H9 (cell line): ENCODE measurements at regions not wholly inside any gene's neighbourhood (a gene's known extent, or its start where the extent isn't known, plus 50 kb on each side); places are given as distances from the start of the nearest gene placed in this dataset.

ENCODE experiments used
- DNase-seq: peaks from one replicate; pipeline ENCODE4 v3.0.0-alpha.2; 2017
- H2AFZ ChIP-seq: one replicate; pipeline ENCODE4 v1.6.1; 2013; ENCODE audit warnings: mild to moderate bottlenecking, low read length, control low read depth, moderate library complexity
- H2AK5ac ChIP-seq: 2 replicates; pipeline ENCODE4 v1.6.1; 2013; ENCODE audit warnings: low read length, control low read depth, mixed read lengths; ENCODE audit not compliant: insufficient read length
- H2BK120ac ChIP-seq: one replicate; pipeline ENCODE4 v1.6.1; 2013; ENCODE audit warnings: low read depth, mild to moderate bottlenecking, low read length, control low read depth, inconsistent platforms; ENCODE audit not compliant: poor library complexity, severe bottlenecking
- H2BK12ac ChIP-seq: 2 replicates; pipeline ENCODE4 v1.6.1; 2013; ENCODE audit warnings: low read length, control low read depth, mixed read lengths, low read depth; ENCODE audit not compliant: insufficient read length
- H2BK15ac ChIP-seq: 2 replicates; pipeline ENCODE4 v1.6.1; 2013; ENCODE audit warnings: low read depth, low read length, control low read depth
- H2BK20ac ChIP-seq: one replicate; pipeline ENCODE4 v1.6.1; 2013; ENCODE audit warnings: low read depth, mild to moderate bottlenecking, low read length, control low read depth, inconsistent platforms; ENCODE audit not compliant: poor library complexity, severe bottlenecking
- H2BK5ac ChIP-seq: 2 replicates; pipeline ENCODE4 v1.6.1; 2013; ENCODE audit warnings: low read length, control low read depth, mixed read lengths; ENCODE audit not compliant: insufficient read length
- H3K14ac ChIP-seq: 2 replicates; pipeline ENCODE4 v1.6.1; 2013; ENCODE audit warnings: low read length, control low read depth; ENCODE audit not compliant: insufficient read depth
- H3K18ac ChIP-seq: 2 replicates; pipeline ENCODE4 v1.6.1; 2013; ENCODE audit warnings: low read depth, mild to moderate bottlenecking, mixed read lengths, low read length, control low read depth; ENCODE audit not compliant: insufficient read length
- H3K23ac ChIP-seq: 2 replicates; pipeline ENCODE4 v1.6.1; 2013; ENCODE audit warnings: low read length, control low read depth, mixed read lengths, low read depth; ENCODE audit not compliant: insufficient read length
- H3K23me2 ChIP-seq: 2 replicates; pipeline ENCODE4 v1.6.1; 2013; ENCODE audit warnings: low read depth, mild to moderate bottlenecking, mixed read lengths, low read length, control low read depth; ENCODE audit not compliant: insufficient read length, poor library complexity, severe bottlenecking
- H3K27ac ChIP-seq: 2 replicates; pipeline ENCODE4 v1.5.1; 2013; ENCODE audit warnings: low read length, control low read depth, mixed read lengths, low read depth; ENCODE audit not compliant: insufficient read length
- H3K27me3 ChIP-seq: 2 replicates; pipeline ENCODE4 v1.6.1; 2013; ENCODE audit warnings: low read length, control low read depth, inconsistent platforms; ENCODE audit not compliant: insufficient read depth
- H3K4ac ChIP-seq: 2 replicates; pipeline ENCODE4 v1.6.1; 2013; ENCODE audit warnings: low read depth, mild to moderate bottlenecking, control low read depth, inconsistent platforms, low read length, moderate library complexity
- H3K4me1 ChIP-seq: 2 replicates; pipeline ENCODE4 v1.6.1; 2013; ENCODE audit warnings: low read length, control low read depth, inconsistent platforms; ENCODE audit not compliant: insufficient read depth
- H3K4me2 ChIP-seq: 2 replicates; pipeline ENCODE4 v1.6.1; 2013; ENCODE audit warnings: low read length, control low read depth, mixed read lengths; ENCODE audit not compliant: insufficient read length, insufficient read depth
- H3K56ac ChIP-seq: 2 replicates; pipeline ENCODE4 v1.6.1; 2013; ENCODE audit warnings: low read depth, mild to moderate bottlenecking, mixed read lengths, low read length, control low read depth; ENCODE audit not compliant: insufficient read length
- H3K79me1 ChIP-seq: 2 replicates; pipeline ENCODE4 v1.6.1; 2013; ENCODE audit warnings: low read depth, mild to moderate bottlenecking, moderate library complexity, low read length, control low read depth, inconsistent platforms; ENCODE audit not compliant: insufficient read depth, poor library complexity, severe bottlenecking
- H3K79me2 ChIP-seq: 2 replicates; pipeline ENCODE4 v1.6.1; 2013; ENCODE audit warnings: low read length, control low read depth, inconsistent platforms; ENCODE audit not compliant: insufficient read depth
- H3K9ac ChIP-seq: 2 replicates; pipeline ENCODE4 v1.6.1; 2013; ENCODE audit warnings: low read length, control low read depth, mixed read lengths; ENCODE audit not compliant: insufficient read length; ENCODE audit errors: extremely low read depth
- H3K9me3 ChIP-seq: one replicate; pipeline ENCODE4 v1.6.1; 2013; ENCODE audit warnings: low read depth, low read length, inconsistent platforms; ENCODE audit not compliant: control insufficient read depth
- H3T11ph ChIP-seq: one replicate; pipeline ENCODE4 v1.6.1; 2013; ENCODE audit warnings: mild to moderate bottlenecking, low read length, control low read depth, inconsistent platforms
- H4K20me1 ChIP-seq: one replicate; pipeline ENCODE4 v1.6.1; 2013; ENCODE audit not compliant: control insufficient read depth, insufficient read length, insufficient read depth
- H4K5ac ChIP-seq: 2 replicates; pipeline ENCODE4 v1.6.1; 2013; ENCODE audit warnings: low read depth, mild to moderate bottlenecking, mixed read lengths, low read length, control low read depth; ENCODE audit not compliant: insufficient read length
- H4K8ac ChIP-seq: replicated peaks from 2 replicates; pipeline ENCODE4 v1.6.1; 2013; ENCODE audit warnings: low read length, control low read depth, mixed read lengths, low read depth; ENCODE audit not compliant: insufficient read length
- H4K91ac ChIP-seq: 2 replicates; pipeline ENCODE4 v1.6.1; 2013; ENCODE audit warnings: low read depth, mild to moderate bottlenecking, moderate library complexity, mixed read lengths, low read length, control low read depth; ENCODE audit not compliant: insufficient read length
- H3K27ac Mint-ChIP-seq, 3 experiments: 2 replicates in 2 of 3; 3 replicates in 1 of 3; pipeline ENCODE4 v1.8.0; 2020 to 2021; ENCODE audit warnings: mixed read lengths in 3 of 3, mild to moderate bottlenecking in 1 of 3, moderate library complexity in 1 of 3
- H3K27me3 Mint-ChIP-seq: 2 replicates; pipeline ENCODE4 v1.8.0; 2021; ENCODE audit warnings: low read depth, mild to moderate bottlenecking, moderate library complexity, mixed read lengths
- H3K36me3 Mint-ChIP-seq, 3 experiments: 2 replicates in 2 of 3; 3 replicates in 1 of 3; pipeline ENCODE4 v1.8.0; 2020 to 2021; ENCODE audit warnings: low read depth in 3 of 3, mixed read lengths in 3 of 3; ENCODE audit not compliant: insufficient read depth in 1 of 3
- H3K4me1 Mint-ChIP-seq, 2 experiments: 2 replicates each; pipeline ENCODE4 v1.8.0; 2020; ENCODE audit warnings: mixed read lengths in 2 of 2
- H3K4me3 Mint-ChIP-seq, 2 experiments: 2 replicates in 1 of 2; 3 replicates in 1 of 2; pipeline ENCODE4 v1.8.0; 2020 to 2021; ENCODE audit warnings: mild to moderate bottlenecking in 2 of 2, mixed read lengths in 2 of 2, moderate library complexity in 1 of 2
- H3K9me3 Mint-ChIP-seq, 2 experiments: 2 replicates in 1 of 2; 3 replicates in 1 of 2; pipeline ENCODE4 v1.8.0; 2020; ENCODE audit warnings: mild to moderate bottlenecking in 2 of 2, mixed read lengths in 2 of 2, moderate library complexity in 1 of 2
- CTCF ChIP-seq: fragments of 200-600 bp; sonication (generic); conservative IDR thresholded peaks from 3 replicates; pipeline ENCODE4 v1.8.0; 2021; ENCODE audit warnings: antibody characterized with exemption, mild to moderate bottlenecking
- WGBS: extraction: QIAGEN DNeasy Blood & Tissue Kit; methylation state at CpG from one replicate; pipeline ENCODE4 v1.1.7; 2013; ENCODE audit warnings: missing lambda C conversion rate, low lambda C conversion rate, mixed read lengths; ENCODE audit not compliant: insufficient read length; ENCODE audit errors: extremely low coverage; 5-methylcytosine and 5-hydroxymethylcytosine counted together

GRCh38 chr1:72634946-72635345 is 352.6 kb upstream of the NEGR1 start:
- Histone ChIP-seq H3K14ac (no peak overlapping the region), H3K23me2 (no peaks in the 10 kb centered on the region), H2BK5ac (no peak overlapping the region), H3K23ac (no peak overlapping the region), H3T11ph (no peak overlapping the region), H2AFZ (no peak overlapping the region), H2BK15ac (no peak overlapping the region), H3K79me2 (no peaks in the 10 kb centered on the region), H4K91ac (no peak overlapping the region), H3K4me1 (no peaks in the 10 kb centered on the region; the same call in 1 of the 2 replicates), H3K4me2 (no peak overlapping the region), H3K56ac (no peak overlapping the region), H3K18ac (no peak overlapping the region), H4K8ac (no peak overlapping the region), H3K9me3 (no peaks in the 10 kb centered on the region), H4K5ac (no peak overlapping the region), H2BK12ac (no peak overlapping the region), H3K4ac (no peak overlapping the region), H3K9ac (no peak overlapping the region), H3K27ac (no peak overlapping the region), H3K27me3 (no peaks in the 10 kb centered on the region), H3K79me1 (no peaks in the 10 kb centered on the region), H2BK120ac (no peak overlapping the region), H4K20me1 (no peaks in the 10 kb centered on the region), H2AK5ac (no peak overlapping the region), H2BK20ac (no peak overlapping the region)
- WGBS = no CpG with 5 or more reads among the region's 3 CpGs
- DNase-seq = no peak
- H3K4me3 Mint-ChIP-seq = no peak overlapping the region
- no peak overlapping the region; a peak in 1 of 7 replicates for H3K27ac Mint-ChIP-seq
- no peaks in the 10 kb centered on the region for H3K27me3 Mint-ChIP-seq
- no peak for TF ChIP-seq CTCF
- H3K4me1 Mint-ChIP-seq = peaks cover 10 to 16% of the 10 kb centered on the region in 2 experiments
- no peaks in the 10 kb centered on the region for H3K9me3 Mint-ChIP-seq
- no peaks in the 10 kb centered on the region for H3K36me3 Mint-ChIP-seq
